ENCODE measurements at regions not wholly inside any gene's neighbourhood (a gene's known extent, or its start where the extent isn't known, plus 50 kb on each side); places are given as distances from the start of the nearest gene placed in this dataset.

- TF ChIP-seq CTCF (IDR thresholded peaks at IDR 0.05; ENCODE audit: control insufficient read depth, extremely low read depth, insufficient read depth): no peak
- H3K4me3 ChIP-seq (ENCODE audit: low read depth, low read length): no peak overlapping the region
- DNase-seq (ENCODE audit: low read depth): no peak
These were observed 234.5 kb upstream of the SSTR1 start for GRCh38 chr14:37972941-37973887.

GRCh38 chr14:37974421-37974820 lies 233.3 kb upstream of the SSTR1 start:
- no peak overlapping the region for H3K4me3 ChIP-seq (ENCODE audit: low read depth, low read length)
- no peak for TF ChIP-seq CTCF (IDR thresholded peaks at IDR 0.05; ENCODE audit: control insufficient read depth, extremely low read depth, insufficient read depth)
- no peak for DNase-seq (ENCODE audit: low read depth)

- TF ChIP-seq CTCF (IDR thresholded peaks at IDR 0.05; ENCODE audit: control insufficient read depth, extremely low read depth, insufficient read depth): no peak
- DNase-seq (ENCODE audit: low read depth): no peak
- H3K4me3 ChIP-seq (ENCODE audit: low read depth, low read length): no peak overlapping the region
These were observed 230.2 kb upstream of the SSTR1 start for GRCh38 chr14:37977481-37977880.

GRCh38 chr14:37985826-37986470 lies 221.8 kb upstream of the SSTR1 start:
- peak; percentile 60 for TF ChIP-seq CTCF (IDR thresholded peaks at IDR 0.05; ENCODE audit: control insufficient read depth, extremely low read depth, insufficient read depth)
- H3K4me3 ChIP-seq (ENCODE audit: low read depth, low read length): no peak overlapping the region
- DNase-seq (ENCODE audit: low read depth): no peak

- no peak for TF ChIP-seq CTCF (IDR thresholded peaks at IDR 0.05; ENCODE audit: control insufficient read depth, extremely low read depth, insufficient read depth)
- H3K4me3 ChIP-seq (ENCODE audit: low read depth, low read length): no peak overlapping the region
- DNase-seq (ENCODE audit: low read depth): no peak
These were observed 219.2 kb upstream of the SSTR1 start for GRCh38 chr14:37988472-37988871.

GRCh38 chr14:37991027-37991426 lies 216.7 kb upstream of the SSTR1 start:
- TF ChIP-seq CTCF (IDR thresholded peaks at IDR 0.05; ENCODE audit: control insufficient read depth, extremely low read depth, insufficient read depth): no peak
- no peak for DNase-seq (ENCODE audit: low read depth)
- H3K4me3 ChIP-seq (ENCODE audit: low read depth, low read length): no peak overlapping the region
